NCI-H345 treated with DMSO at 0.1 percent for 48 hours (cell line): ENCODE measurements at regions not wholly inside any gene's neighbourhood (a gene's known extent, or its start where the extent isn't known, plus 50 kb on each side); places are given as distances from the start of the nearest gene placed in this dataset.
"Not testable (repeated sequence)": the region's sequence is repeated elsewhere in the genome, so short reads cannot be mapped to it uniquely, and the experiment has no call there.

Source experiments
- DNase-seq: peaks from one replicate; lab custom pipeline; 2025; ENCODE audit not compliant: unreplicated experiment; lab: John Stamatoyannopoulos, UW

DNA sequence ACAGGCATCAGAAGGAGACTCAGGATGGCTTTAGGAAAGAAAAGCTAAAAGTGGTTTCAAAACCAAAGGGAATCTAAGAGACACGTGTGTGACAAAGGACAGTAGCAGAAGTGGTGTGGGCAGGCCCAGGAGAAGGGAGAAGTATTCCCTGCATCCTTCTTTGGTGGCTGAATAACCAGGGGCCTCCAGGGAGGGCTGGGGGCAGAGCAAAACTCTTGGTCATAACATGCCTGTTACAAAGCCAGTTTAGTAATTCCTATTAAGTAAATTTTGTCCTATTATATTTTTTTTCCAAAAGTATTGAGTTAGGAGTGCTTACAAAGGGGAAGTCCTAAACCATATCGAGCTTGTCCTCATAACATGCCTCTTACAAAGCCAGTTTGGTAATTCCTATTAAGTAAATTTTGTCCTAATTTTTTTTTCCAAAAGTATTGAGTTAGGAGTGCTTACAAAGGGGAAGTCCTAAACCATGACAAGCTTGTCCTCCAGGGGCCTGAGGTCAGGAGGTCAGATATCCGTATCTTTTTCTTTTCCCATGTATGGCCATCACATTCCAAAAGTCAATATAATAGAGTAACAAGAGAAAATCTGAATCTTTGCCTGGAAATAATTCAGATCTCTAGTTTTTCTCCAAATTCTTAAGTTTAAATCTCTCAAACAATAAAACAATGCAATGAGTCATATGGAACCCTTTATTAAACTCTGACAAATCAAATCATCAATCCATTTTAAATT lies 509.2 kb downstream of the LTN1 start:
- no peak for DNase-seq

GRCh38 chr21:28482657-28483056 lies 510.0 kb downstream of the LTN1 start:
- DNase-seq: no peak

GRCh38 chr21:28480470-28480869 lies 512.2 kb downstream of the LTN1 start:
- no peak for DNase-seq

GRCh38 chr21:28473530-28474220 lies 519.0 kb downstream of the LTN1 start:
- no peak for DNase-seq

GRCh38 chr21:28472543-28472942 lies 520.1 kb downstream of the LTN1 start:
- DNase-seq: not testable (repeated sequence)

- no peak for DNase-seq
Measured at GRCh38 chr21:28464988-28465387, 527.7 kb downstream of the LTN1 start.

DNA sequence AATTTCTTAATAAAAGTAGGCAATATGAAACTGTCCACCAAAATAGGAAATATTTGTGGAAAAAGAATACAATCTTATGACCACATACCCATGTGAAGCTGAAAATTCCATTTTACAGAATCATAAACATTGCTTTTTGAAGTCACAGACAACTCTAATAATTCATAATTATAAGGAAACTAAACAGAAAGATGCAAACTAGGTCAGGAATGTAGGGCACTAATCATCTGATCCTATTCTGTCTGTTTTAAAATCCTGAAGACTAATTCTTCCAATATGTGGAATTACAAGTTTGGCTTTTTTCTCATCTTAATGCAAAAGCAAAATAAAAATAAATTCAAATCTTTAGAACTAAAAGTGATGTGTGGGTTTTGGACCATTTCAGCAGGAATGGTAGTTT lies 528.6 kb downstream of the LTN1 start:
- no peak for DNase-seq

DNA sequence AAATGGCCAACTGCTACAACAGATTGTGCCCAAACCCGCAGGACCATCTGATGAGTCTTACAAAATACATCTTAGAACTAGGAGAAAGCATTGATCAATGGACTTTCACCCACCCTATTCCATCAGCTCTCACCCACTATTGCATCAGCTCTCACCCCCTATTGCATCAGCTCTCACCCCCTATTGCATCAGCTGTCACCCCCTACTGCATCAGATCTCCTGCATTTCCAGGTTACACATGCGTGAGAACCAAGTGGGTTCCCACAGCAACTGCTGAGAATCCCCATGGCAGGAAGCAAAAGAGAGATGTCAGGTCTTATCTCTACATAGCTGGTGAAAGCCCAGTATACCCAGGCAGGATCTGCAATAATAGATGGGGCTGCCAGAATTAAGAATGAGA lies 533.5 kb downstream of the LTN1 start:
- no peak for DNase-seq

GRCh38 chr21:28458446-28458845 lies 534.2 kb downstream of the LTN1 start:
- no peak for DNase-seq

- DNase-seq: no peak
Measured at GRCh38 chr21:28455253-28455600, 537.5 kb downstream of the LTN1 start.

GRCh38 chr21:28454564-28455252 lies 538.0 kb downstream of the LTN1 start:
- DNase-seq: no peak

DNA sequence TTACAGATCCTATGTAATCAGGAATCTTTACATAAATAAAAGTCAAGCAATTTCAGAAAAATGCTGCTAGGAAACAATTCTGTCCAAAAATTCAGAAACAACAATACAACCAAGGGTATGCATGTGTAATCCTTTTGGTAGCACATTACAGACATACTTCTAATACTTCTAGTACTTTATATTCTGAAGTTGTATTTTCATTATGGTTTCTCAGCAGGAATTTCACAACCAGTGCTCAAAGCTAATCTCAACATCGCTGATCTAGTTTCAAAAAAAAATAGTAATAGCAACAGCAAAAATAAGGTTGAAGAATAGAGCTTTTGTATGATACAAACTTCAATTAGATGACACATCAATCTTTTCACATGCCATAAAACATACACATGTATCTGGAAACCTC lies 545.2 kb downstream of the LTN1 start:
- no peak for DNase-seq

GRCh38 chr21:28445141-28445830 lies 547.4 kb downstream of the LTN1 start:
- DNase-seq: no peak

GRCh38 chr21:28444557-28444956 lies 548.1 kb downstream of the LTN1 start:
- DNase-seq: no peak

DNA sequence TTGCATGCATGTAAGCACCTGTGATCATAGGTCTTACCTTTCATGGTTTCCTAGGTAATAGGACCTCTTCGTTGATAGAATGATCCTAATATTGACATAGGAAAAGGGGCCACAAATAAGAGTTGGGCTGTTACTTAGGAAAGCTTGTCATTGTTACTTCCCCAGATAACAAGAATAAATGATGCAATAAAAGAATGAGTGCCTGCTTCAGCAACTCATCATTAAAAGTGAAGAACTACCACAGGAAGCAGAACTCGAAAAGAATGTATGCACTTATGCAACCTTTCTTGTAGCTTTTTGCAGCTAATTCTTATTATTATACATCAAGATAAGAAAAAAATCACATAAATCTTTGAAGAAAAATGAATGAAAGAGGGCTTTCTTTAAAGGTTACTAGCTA lies 548.6 kb downstream of the LTN1 start:
- DNase-seq: no peak

DNA sequence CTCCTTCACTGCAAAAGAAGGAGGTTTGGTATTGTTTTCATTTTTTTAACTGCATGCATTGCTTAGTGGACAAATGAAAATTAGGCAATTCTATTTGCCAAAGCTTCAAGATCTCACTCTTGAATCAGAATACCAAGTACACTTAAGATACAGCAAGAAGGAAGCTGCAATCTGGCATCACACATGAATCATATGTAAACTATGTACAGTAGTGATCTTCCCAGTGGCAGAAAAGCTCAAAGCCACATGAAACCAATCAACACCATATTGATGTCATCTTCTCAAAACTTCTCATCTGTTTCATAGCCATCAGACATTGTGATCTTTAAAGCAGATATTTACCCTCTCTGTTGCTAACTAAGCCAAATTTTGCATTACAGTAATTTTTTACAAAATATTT lies 550.1 kb downstream of the LTN1 start:
- DNase-seq: no peak

GRCh38 chr21:28442085-28442484 lies 550.6 kb downstream of the LTN1 start:
- DNase-seq: no peak

GRCh38 chr21:28439788-28440187 lies 552.9 kb downstream of the LTN1 start:
- no peak for DNase-seq

- DNase-seq: no peak
Measured at GRCh38 chr21:28439251-28439650, 553.4 kb downstream of the LTN1 start.

DNA sequence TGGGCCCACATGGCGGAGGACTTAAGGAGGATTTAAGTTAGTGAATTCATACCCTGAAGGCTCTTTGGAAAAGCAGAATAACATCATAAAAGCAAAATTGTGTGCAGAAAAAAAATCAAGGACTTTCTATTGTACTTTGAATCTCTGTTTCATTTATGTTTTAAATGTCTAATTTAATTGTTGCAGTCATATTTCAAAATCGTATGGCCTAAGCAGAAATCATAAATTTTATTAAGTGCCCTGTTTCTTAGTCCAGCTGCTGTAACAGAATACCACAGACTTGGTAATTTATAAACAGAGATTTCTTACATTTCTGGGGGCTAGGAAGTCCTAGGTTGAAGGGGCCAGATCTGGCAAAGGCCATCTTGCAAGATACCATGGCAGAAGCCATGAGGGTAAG lies 555.6 kb downstream of the LTN1 start:
- no peak for DNase-seq

GRCh38 chr21:28436286-28436932 lies 556.3 kb downstream of the LTN1 start:
- DNase-seq: no peak
